Lung (tissue), 11 donors: ENCODE measurements at regions not wholly inside any gene's neighbourhood (a gene's known extent, or its start where the extent isn't known, plus 50 kb on each side); places are given as distances from the start of the nearest gene placed in this dataset.
A peak's percentile ranks its signal among the peaks of the same experiment; 100 is the strongest.

Experiments
- ATAC-seq: fragments of 200-7000 bp; cut with Tn5 transposase; one replicate; pipeline ENCODE4 v1.9.1; 2020; ENCODE audit warnings: moderate number of reproducible peaks; ENCODE audit not compliant: insufficient read depth, low FRiP score
- DNase-seq, 3 donors: peaks; one replicate each; pipeline ENCODE4 v3.0.0-alpha.2; 2013 to 2017
- H3K27ac ChIP-seq, 2 donors: one replicate each; pipeline ENCODE4 v1.5.1; 2013; ENCODE audit warnings: mild to moderate bottlenecking in 2 of 2, moderate library complexity in 2 of 2, control low read depth in 1 of 2, inconsistent platforms in 1 of 2, low read depth in 1 of 2, low read length in 1 of 2
- H3K27me3 ChIP-seq, 3 donors: one replicate each; pipeline ENCODE4 v1.5.1; 2013; ENCODE audit warnings: low read length in 2 of 3; ENCODE audit not compliant: control insufficient read depth in 3 of 3, insufficient read depth in 3 of 3
- H3K36me3 ChIP-seq, 4 donors: one replicate each; pipeline ENCODE4 v1.5.1; 2013; ENCODE audit warnings: low read length in 4 of 4, mild to moderate bottlenecking in 1 of 4, moderate library complexity in 1 of 4; ENCODE audit not compliant: control insufficient read depth in 4 of 4, insufficient read depth in 4 of 4
- H3K4me1 ChIP-seq, 5 donors: one replicate each; pipeline ENCODE4 v1.5.1; 2013; ENCODE audit warnings: low read length in 5 of 5, mild to moderate bottlenecking in 2 of 5, moderate library complexity in 1 of 5; ENCODE audit not compliant: control insufficient read depth in 5 of 5, insufficient read depth in 5 of 5
- H3K4me3 ChIP-seq: one replicate; pipeline ENCODE4 v1.5.1; 2013; ENCODE audit warnings: mild to moderate bottlenecking, control low read depth, moderate library complexity
- H3K9ac ChIP-seq, 2 donors: one replicate each; pipeline ENCODE4 v1.5.1; 2013; ENCODE audit warnings: low read length in 2 of 2, control low read depth in 1 of 2; ENCODE audit not compliant: insufficient read depth in 1 of 2
- H3K9me3 ChIP-seq, 4 donors: one replicate each; pipeline ENCODE4 v1.5.1; 2013; ENCODE audit warnings: low read length in 3 of 4, mild to moderate bottlenecking in 1 of 4, moderate library complexity in 1 of 4; ENCODE audit not compliant: control insufficient read depth in 4 of 4, insufficient read depth in 3 of 4
- WGBS, 2 donors: extraction: QIAGEN DNeasy Blood & Tissue Kit; methylation state at CpG; one replicate each; pipeline ENCODE4 v1.1.7; 2013; 5-methylcytosine and 5-hydroxymethylcytosine counted together
- TF ChIP-seq, protein P1 (sequence below): IDR thresholded peaks from 2 replicates; pipeline ENCODE4 v1.5.1; 2012; ENCODE audit warnings: mild to moderate bottlenecking; ENCODE audit errors: control extremely low read depth, extremely low read depth
- donor health status: control.
- donor health status: control.
- donor health status: Bipolar disorder and iron deficiency.
- donor health status: healthy.
- donor health status: DM: yes; HTN: yes; CAD: no.

DNA sequence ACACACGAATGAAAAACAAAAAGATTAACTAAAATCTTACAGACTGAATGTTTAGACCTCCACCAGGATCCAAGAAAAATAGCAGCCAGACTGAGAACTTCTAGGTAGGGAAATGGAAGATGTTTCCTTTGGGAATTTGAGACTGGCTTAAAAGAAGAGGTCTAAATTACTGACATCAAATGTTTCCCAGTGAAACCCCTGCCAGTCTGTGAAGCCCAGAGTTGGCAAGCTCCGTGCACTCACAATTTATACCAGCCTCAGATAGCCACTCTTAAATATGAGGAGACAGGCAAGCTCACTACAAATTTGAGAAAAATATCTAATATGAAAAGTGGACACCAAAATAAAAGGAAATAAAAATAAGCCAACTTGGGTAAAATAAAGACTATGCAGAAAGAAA lies 700.5 kb upstream of the ZNF385D start:
- DNase-seq = no peak
- H3K27me3 ChIP-seq = no peaks in the 10 kb centered on the region
- TF ChIP-seq, protein P1, sequence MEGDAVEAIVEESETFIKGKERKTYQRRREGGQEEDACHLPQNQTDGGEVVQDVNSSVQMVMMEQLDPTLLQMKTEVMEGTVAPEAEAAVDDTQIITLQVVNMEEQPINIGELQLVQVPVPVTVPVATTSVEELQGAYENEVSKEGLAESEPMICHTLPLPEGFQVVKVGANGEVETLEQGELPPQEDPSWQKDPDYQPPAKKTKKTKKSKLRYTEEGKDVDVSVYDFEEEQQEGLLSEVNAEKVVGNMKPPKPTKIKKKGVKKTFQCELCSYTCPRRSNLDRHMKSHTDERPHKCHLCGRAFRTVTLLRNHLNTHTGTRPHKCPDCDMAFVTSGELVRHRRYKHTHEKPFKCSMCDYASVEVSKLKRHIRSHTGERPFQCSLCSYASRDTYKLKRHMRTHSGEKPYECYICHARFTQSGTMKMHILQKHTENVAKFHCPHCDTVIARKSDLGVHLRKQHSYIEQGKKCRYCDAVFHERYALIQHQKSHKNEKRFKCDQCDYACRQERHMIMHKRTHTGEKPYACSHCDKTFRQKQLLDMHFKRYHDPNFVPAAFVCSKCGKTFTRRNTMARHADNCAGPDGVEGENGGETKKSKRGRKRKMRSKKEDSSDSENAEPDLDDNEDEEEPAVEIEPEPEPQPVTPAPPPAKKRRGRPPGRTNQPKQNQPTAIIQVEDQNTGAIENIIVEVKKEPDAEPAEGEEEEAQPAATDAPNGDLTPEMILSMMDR = no peak
- no peaks in the 10 kb centered on the region for H3K9me3 ChIP-seq
- no peak for ATAC-seq
- no peaks in the 10 kb centered on the region for H3K36me3 ChIP-seq
- peaks cover 0 to 34% (median 5%) of the 10 kb centered on the region in 5 donors for H3K4me1 ChIP-seq
- H3K27ac ChIP-seq = no peak overlapping the region
- whole genome bisulfite sequencing, 2 donors = 59 to 67% methylated on average over 2 of the region's 2 CpGs
- no peak overlapping the region for H3K9ac ChIP-seq
- H3K4me3 ChIP-seq = no peak overlapping the region

DNA sequence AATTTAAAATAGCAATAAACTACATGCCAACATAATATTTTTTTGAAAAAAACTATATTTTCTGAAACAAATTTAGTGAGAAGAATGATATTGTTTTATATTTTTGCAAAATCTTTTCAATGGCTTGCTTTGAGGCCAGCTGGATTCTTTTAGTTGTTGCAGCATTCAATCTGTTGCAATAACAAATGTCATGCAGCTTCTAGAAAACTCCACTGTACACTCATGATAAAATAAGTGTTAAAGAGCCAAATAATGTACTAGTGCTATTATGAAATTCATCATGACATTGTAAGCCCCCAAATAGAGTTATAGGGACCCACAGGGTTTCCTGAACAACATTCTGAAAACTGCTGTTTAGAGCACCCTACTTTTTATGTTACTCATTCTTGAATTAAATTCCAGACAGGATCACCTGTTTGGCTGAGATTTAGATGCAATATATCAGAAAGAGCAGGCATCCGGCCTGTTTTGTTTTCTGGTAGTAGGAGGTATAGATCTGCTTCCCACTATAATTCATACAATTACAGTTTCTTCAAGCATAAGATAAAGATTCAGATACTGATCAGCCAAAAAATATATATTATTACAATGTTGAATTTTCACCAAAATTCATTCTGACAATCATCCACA lies 703.0 kb upstream of the ZNF385D start:
- TF ChIP-seq, protein P1 = no peak
- WGBS, 2 donors = 73 to 81% methylated on average over 1 of the region's 1 CpG
- H3K27me3 ChIP-seq = no peaks in the 10 kb centered on the region

DNA sequence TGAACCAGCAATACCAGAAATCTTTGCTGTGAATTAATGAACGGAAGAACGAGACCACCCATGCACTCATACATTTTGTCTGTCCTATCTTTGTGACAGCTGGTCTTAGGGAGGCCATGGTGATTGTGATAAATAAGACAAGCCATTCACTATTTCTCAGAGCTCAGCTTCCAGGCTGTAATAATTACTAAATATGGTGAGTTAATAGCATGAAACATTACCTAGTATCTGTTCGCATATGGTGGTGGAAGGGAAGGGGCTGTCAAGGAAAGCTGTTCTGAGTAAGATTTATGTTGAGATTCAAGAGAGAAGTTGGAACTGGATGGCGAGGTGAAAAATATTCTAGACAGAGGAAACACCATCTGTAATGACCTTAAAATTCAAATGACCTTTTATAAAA lies 719.0 kb upstream of the ZNF385D start:
- no peak for ATAC-seq
- no peaks in the 10 kb centered on the region for H3K36me3 ChIP-seq

More for the DNA sequence above, 703.0 kb upstream of the ZNF385D start:
- Histone ChIP-seq H3K27ac (no peak overlapping the region), H3K9me3 (no peaks in the 10 kb centered on the region), H3K9ac (no peak overlapping the region), H3K4me3 (no peak overlapping the region), H3K36me3 (no peaks in the 10 kb centered on the region), H3K4me1 (peaks cover 0 to 34% (median 5%) of the 10 kb centered on the region in 5 donors)
- ATAC-seq (no peak), DNase-seq (peak in 2 of 3 donors; percentile 62 to 81)

More for the DNA sequence above, 719.0 kb upstream of the ZNF385D start:
- Histone ChIP-seq H3K9ac (no peak overlapping the region), H3K4me1 (no peaks in the 10 kb centered on the region), H3K9me3 (no peaks in the 10 kb centered on the region), H3K4me3 (no peak overlapping the region), H3K27me3 (no peaks in the 10 kb centered on the region), H3K27ac (no peak overlapping the region)
- TF ChIP-seq, protein P1 = no peak
- 81 to 82% methylated on average over 4 of the region's 4 CpGs for WGBS, 2 donors
- DNase-seq = no peak
